K562 (cell line): ENCODE measurements at regions not wholly inside any gene's neighbourhood (a gene's known extent, or its start where the extent isn't known, plus 50 kb on each side); places are given as distances from the start of the nearest gene placed in this dataset.

ENCODE experiments used
- ATAC-seq: fragments of 200-7000 bp; cut with Tn5 transposase; 3 replicates; pipeline ENCODE4 v1.9.1; 2020; ENCODE audit warnings: moderate library complexity
- BruUV-seq: library from RNA; stranded (reverse); fragments of 400-500 nt; replicated peaks from 2 replicates; lab custom pipeline; 2021; lab: Mats Ljungman, UMichigan
- CTCF ChIA-PET: fragments of 300-600 bp; formaldehyde crosslinking; extraction: SDS; loops from one replicate; lab custom pipeline; 2021; ENCODE audit warnings: low intra/inter-chr PET ratio; lab: Yijun Ruan, JAX
- POLR2A ChIA-PET: fragments of 300-600, 350-650 bp; sonication (Branson Sonifier 250); formaldehyde crosslinking; extraction: SDS; loops from one replicate; lab custom pipeline; 2021; ENCODE audit warnings: antibody characterized with exemption, inconsistent platforms; lab: Yijun Ruan, JAX
- DNase-seq, 4 experiments: peaks; one replicate each; pipeline versions ENCODE4 v3.0.0 to v3.0.0-alpha.2; 2011 to 2018; ENCODE audit warnings: low spot score in 3 of 4, mixed read lengths in 3 of 4; ENCODE audit errors: extremely low read depth in 1 of 4
- FAIRE-seq: peaks from 2 replicates; lab custom pipeline; 2011; peaks lifted over from hg19 to GRCh38; lab: Jason Lieb, UNC
- H2AFZ ChIP-seq: 2 replicates; pipeline ENCODE4 v1.6.0; 2011; ENCODE audit warnings: low read depth, low read length, control low read depth, inconsistent platforms
- H3K27ac ChIP-seq: fragments of 200-600 bp; 3 replicates; pipeline ENCODE4 v1.8.0; 2011; ENCODE audit warnings: low read depth, mild to moderate bottlenecking, control low read depth, inconsistent platforms, low read length, moderate library complexity, mixed read lengths; ENCODE audit errors: extremely low read depth
- H3K27me3 ChIP-seq, 2 experiments: fragments of 300-600 bp in 1 of 2; 2 replicates in 1 of 2; 3 replicates in 1 of 2; pipeline versions ENCODE4 v1.6.0 to v1.8.0; 2011; ENCODE audit warnings: inconsistent platforms in 2 of 2, low read length in 2 of 2, mild to moderate bottlenecking in 1 of 2, mixed read lengths in 1 of 2, moderate library complexity in 1 of 2; ENCODE audit not compliant: control insufficient read depth in 2 of 2, insufficient read depth in 2 of 2
- H3K36me3 ChIP-seq: fragments of 300-600 bp; 3 replicates; pipeline ENCODE4 v1.8.0; 2011; ENCODE audit warnings: mild to moderate bottlenecking, low read length, inconsistent platforms; ENCODE audit not compliant: control insufficient read depth, insufficient read depth
- H3K4me1 ChIP-seq, 2 experiments: fragments of 200-600 bp in 1 of 2; replicated peaks in 1 of 2; 2 replicates in 1 of 2; 3 replicates in 1 of 2; pipeline versions ENCODE4 v1.5.1 to v1.8.0; 2011; ENCODE audit warnings: inconsistent platforms in 2 of 2, low read length in 2 of 2, mild to moderate bottlenecking in 1 of 2, mixed read lengths in 1 of 2, moderate library complexity in 1 of 2; ENCODE audit not compliant: control insufficient read depth in 2 of 2, insufficient read depth in 2 of 2
- H3K4me2 ChIP-seq: 2 replicates; pipeline ENCODE4 v1.6.1; 2011; ENCODE audit warnings: low read length, control low read depth, inconsistent platforms, mixed read lengths; ENCODE audit not compliant: insufficient read depth
- H3K4me3 ChIP-seq: fragments of 200-600 bp; sonication (generic), shearing (Covaris generic); 2 replicates; pipeline ENCODE4 v1.5.1; 2016; ENCODE audit warnings: control low read depth, inconsistent platforms
- H3K79me2 ChIP-seq: fragments of 200-600 bp; 3 replicates; pipeline ENCODE4 v1.8.0; 2011; ENCODE audit warnings: low read length, inconsistent platforms; ENCODE audit not compliant: control insufficient read depth, insufficient read depth
- H3K9ac ChIP-seq, 2 experiments: 2 replicates each; pipeline versions ENCODE4 v1.6.0 to v1.6.1; 2011; ENCODE audit warnings: low read depth in 2 of 2, low read length in 2 of 2, control low read depth in 1 of 2, inconsistent platforms in 1 of 2, mild to moderate bottlenecking in 1 of 2, mixed read lengths in 1 of 2; ENCODE audit not compliant: insufficient read depth in 1 of 2
- H3K9me1 ChIP-seq: one replicate; pipeline ENCODE4 v1.6.0; 2011; ENCODE audit warnings: inconsistent platforms, mild to moderate bottlenecking, low read length, moderate library complexity; ENCODE audit not compliant: control insufficient read depth, insufficient read depth
- H3K9me3 ChIP-seq: replicated peaks from 2 replicates; pipeline ENCODE4 v1.5.1; 2011; ENCODE audit warnings: low read depth, low read length, inconsistent platforms; ENCODE audit not compliant: control insufficient read depth, insufficient read depth
- H4K20me1 ChIP-seq: replicated peaks from 2 replicates; pipeline ENCODE4 v1.6.1; 2011; ENCODE audit warnings: low read length, inconsistent platforms, mixed read lengths; ENCODE audit not compliant: control insufficient read depth, insufficient read depth
- ETV1 ChIP-seq: fragments of 450-650 bp; conservative IDR thresholded peaks from 2 replicates; pipeline ENCODE4 v1.6.1; 2016; ENCODE audit warnings: missing genetic modification characterization, control low read depth, low read depth, missing compliant biosample characterization
- NFIC ChIP-seq: fragments of 450-650 bp; IDR thresholded peaks from 2 replicates; pipeline ENCODE4 v1.6.1; 2017; ENCODE audit warnings: mild to moderate bottlenecking, inconsistent platforms
- NFIX ChIP-seq: fragments of 250-450 bp; sonication (Bioruptor Pico); IDR thresholded peaks from 2 replicates; pipeline ENCODE4 v1.4.0; 2020; ENCODE audit warnings: low read depth, mild to moderate bottlenecking, moderate library complexity
- POLR2A ChIP-seq: fragments of 450-650 bp; conservative IDR thresholded peaks from 2 replicates; pipeline ENCODE4 v1.6.1; 2016
- PRPF4 ChIP-seq: fragments of 200-400 bp; formaldehyde crosslinking; IDR thresholded peaks from one replicate; pipeline ENCODE4 v1.6.1; 2017; ENCODE audit warnings: low read length, low read depth, mild to moderate bottlenecking; ENCODE audit not compliant: insufficient read depth, poor library complexity, severe bottlenecking
- WGBS: fragments of 100-300 bp; shearing (Covaris generic); methylation state at CpG from one replicate; pipeline ENCODE4 v1.1.6; 2016; ENCODE audit warnings: low coverage, mixed read lengths; ENCODE audit not compliant: insufficient coverage; ENCODE audit errors: missing lambda C conversion rate; 5-methylcytosine and 5-hydroxymethylcytosine counted together
- in situ Hi-C: fragments of 300-500 bp; cut with MboI; formaldehyde crosslinking; loops from 4 replicates; pipeline ENCODE4 v1.15.0; 2018; ENCODE audit warnings: inconsistent platforms, mixed read lengths
- intact Hi-C: fragments of 100-400 bp; cut with micrococcal nuclease; formaldehyde crosslinking; loops from 2 replicates; pipeline ENCODE4 v1.14.2; 2022
- TF ChIP-seq, protein P1 (sequence below): fragments of 250-450 bp; sonication (Bioruptor Pico); IDR thresholded peaks from 2 replicates; pipeline ENCODE4 v1.5.0; 2021
- TF ChIP-seq, protein P2 (sequence below), 2 experiments: fragments of 450-650 bp in 1 of 2; IDR thresholded peaks; 2 replicates each; pipeline ENCODE4 v1.6.1; 2011 to 2017; ENCODE audit warnings: low read depth in 2 of 2, antibody characterized with exemption in 1 of 2, borderline replicate concordance in 1 of 2, low read length in 1 of 2, mild to moderate bottlenecking in 1 of 2, mixed read lengths in 1 of 2; ENCODE audit not compliant: control insufficient read depth in 1 of 2

DNA sequence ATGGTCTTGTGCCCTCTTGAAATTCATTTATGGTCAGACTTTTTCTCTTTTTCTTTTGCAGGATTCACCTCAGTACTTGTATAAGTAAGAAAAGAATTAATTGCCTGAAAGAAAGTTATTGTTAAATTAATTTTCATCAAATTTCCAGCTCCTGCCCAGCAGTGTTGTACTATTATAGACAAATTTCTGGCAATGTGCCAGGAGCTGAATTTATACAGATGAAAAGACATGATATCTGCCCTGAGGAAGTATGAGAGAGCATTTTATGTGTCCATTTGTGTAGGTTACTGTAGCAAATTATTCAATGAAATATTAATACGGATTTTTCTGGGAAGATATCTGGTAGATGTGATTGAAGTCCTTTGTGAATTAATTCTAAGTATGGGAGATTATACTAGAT lies 2371.5 kb upstream of the TENM3 start:
- Histone ChIP-seq H3K36me3 (no peaks in the 10 kb centered on the region), H3K9me1 (no peaks in the 10 kb centered on the region), H3K9me3 (no peaks in the 10 kb centered on the region), H3K9ac (no peak overlapping the region), H3K4me2 (no peak overlapping the region), H3K79me2 (no peaks in the 10 kb centered on the region), H2AFZ (no peak overlapping the region), H3K4me1 (no peaks in the 10 kb centered on the region), H3K4me3 (no peak overlapping the region), H3K27ac (no peak overlapping the region), H4K20me1 (no peaks in the 10 kb centered on the region), H3K27me3 (no peaks in the 10 kb centered on the region)
- 0% methylated on average over 1 of the region's 1 CpG for WGBS
- ChIA-PET POLR2A (no interaction called here), CTCF (no interaction called here)
- DNase-seq: no peak
- no peak for FAIRE-seq
- no TSS peak for BruUV-seq
- ATAC-seq: no peak
- intact Hi-C loops: no loop called here
- in situ Hi-C loops: no loop called here
- TF ChIP-seq ETV1 (tag) (no peak), NFIC (peak; percentile 86), NFIX (CRISPR knock-in tag) (peak; percentile 88), PRPF4 (no peak), POLR2A (no peak)
- TF ChIP-seq, protein P1, sequence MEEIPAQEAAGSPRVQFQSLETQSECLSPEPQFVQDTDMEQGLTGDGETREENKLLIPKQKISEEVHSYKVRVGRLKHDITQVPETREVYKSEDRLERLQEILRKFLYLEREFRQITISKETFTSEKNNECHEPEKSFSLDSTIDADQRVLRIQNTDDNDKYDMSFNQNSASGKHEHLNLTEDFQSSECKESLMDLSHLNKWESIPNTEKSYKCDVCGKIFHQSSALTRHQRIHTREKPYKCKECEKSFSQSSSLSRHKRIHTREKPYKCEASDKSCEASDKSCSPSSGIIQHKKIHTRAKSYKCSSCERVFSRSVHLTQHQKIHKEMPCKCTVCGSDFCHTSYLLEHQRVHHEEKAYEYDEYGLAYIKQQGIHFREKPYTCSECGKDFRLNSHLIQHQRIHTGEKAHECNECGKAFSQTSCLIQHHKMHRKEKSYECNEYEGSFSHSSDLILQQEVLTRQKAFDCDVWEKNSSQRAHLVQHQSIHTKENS: no peak
- TF ChIP-seq, protein P2, sequence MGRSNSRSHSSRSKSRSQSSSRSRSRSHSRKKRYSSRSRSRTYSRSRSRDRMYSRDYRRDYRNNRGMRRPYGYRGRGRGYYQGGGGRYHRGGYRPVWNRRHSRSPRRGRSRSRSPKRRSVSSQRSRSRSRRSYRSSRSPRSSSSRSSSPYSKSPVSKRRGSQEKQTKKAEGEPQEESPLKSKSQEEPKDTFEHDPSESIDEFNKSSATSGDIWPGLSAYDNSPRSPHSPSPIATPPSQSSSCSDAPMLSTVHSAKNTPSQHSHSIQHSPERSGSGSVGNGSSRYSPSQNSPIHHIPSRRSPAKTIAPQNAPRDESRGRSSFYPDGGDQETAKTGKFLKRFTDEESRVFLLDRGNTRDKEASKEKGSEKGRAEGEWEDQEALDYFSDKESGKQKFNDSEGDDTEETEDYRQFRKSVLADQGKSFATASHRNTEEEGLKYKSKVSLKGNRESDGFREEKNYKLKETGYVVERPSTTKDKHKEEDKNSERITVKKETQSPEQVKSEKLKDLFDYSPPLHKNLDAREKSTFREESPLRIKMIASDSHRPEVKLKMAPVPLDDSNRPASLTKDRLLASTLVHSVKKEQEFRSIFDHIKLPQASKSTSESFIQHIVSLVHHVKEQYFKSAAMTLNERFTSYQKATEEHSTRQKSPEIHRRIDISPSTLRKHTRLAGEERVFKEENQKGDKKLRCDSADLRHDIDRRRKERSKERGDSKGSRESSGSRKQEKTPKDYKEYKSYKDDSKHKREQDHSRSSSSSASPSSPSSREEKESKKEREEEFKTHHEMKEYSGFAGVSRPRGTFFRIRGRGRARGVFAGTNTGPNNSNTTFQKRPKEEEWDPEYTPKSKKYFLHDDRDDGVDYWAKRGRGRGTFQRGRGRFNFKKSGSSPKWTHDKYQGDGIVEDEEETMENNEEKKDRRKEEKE (IDR thresholded peaks at IDR 0.05; ENCODE audit: borderline replicate concordance in 1 of 2, control insufficient read depth in 1 of 2, low read depth in 2 of 2, low read length in 1 of 2): no peak
